GM19467 (cell line): ENCODE measurements at regions not wholly inside any gene's neighbourhood (a gene's known extent, or its start where the extent isn't known, plus 50 kb on each side); places are given as distances from the start of the nearest gene placed in this dataset.
"Not testable (repeated sequence)": the region's sequence is repeated elsewhere in the genome, so short reads cannot be mapped to it uniquely, and the experiment has no call there.

Experiments used
- ATAC-seq: cut with Tn5 transposase; IDR thresholded peaks from one replicate; pipeline ENCODE4 v1.9.1; 2021; ENCODE audit warnings: mild to moderate bottlenecking, moderate library complexity; ENCODE audit not compliant: unreplicated experiment

DNA sequence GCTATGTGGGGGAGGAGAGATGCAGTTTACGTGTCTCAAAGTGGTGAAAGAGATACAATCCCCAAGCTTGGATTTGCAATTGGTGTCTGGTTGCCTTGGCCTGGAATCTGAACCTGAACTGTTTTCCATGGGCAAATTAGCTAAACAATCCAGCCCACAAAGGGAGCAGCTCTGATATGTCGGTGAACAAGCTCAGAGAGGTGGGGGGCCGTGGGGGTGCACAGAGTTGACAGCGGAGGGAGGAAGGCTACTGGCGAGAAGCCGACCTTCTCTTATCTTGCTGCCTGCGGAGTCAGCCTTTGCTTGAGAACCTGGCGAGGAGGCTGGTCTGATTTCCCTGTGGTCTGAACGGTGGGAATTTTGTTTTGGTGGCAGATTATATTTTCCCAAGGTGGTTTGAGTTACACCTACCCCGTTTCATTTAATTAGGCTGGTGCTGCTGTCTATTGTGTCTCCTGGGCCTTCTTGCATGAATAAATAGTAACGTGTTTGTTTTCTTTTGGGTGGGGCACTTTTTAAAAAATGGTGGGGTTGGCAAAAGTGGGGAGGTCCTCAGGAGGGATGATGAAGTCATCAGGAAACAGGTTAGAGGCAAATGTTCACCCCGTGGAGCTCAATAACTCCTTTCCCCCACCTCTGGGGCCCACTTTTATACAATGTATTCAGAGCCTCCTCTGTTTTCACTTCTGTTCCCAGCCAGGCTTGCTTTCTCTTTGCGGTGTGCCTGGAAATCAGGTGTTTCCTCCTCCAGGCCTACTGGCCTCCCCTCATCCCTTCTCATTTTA lies 80.9 kb upstream of the IGFBP5 start:
- ATAC-seq: no peak

- no peak for ATAC-seq
These were observed 79.7 kb upstream of the IGFBP5 start for GRCh38 chr2:216775043-216775453.

- ATAC-seq: no peak
These were observed 79.3 kb upstream of the IGFBP5 start for GRCh38 chr2:216774620-216775019.

DNA sequence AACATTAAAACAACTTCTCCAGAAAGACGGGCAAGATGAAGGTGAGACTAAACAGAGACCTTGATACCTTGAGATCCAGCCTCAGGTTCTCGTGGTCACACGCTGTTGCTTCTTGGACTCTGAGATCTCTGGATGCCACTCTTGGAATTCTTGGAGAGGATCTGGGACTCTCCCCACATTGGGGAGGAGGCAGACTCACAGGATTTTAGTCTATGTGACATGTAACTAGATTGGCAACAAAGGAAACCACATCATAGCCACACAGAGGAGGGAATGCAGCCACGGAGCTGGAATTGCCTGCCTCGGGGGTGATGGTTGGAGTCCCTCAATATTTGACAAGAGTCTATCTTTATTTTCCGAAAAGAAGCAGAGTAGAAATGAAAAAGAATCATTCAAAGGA lies 78.8 kb upstream of the IGFBP5 start:
- no peak for ATAC-seq

- ATAC-seq: no peak
These were observed 77.7 kb upstream of the IGFBP5 start for GRCh38 chr2:216773072-216773471.

DNA sequence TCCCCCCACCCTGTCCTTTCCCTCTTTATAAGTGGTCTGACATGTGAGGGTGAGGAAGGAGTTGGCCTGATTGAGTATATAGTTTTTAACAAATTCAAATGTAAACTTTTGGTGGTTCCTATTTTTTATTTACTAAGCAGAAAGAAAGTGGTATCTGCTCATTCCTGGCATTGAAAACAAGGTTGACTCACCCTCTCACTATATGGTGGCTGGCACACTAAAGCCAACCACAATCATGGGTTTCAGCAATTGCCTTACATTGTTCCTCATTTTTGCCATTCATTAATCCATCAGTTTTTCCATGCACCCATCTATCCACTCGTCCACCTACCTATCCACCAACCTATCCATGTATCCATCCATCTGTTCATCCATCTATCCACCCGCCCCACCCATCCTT lies 75.4 kb upstream of the IGFBP5 start:
- ATAC-seq: no peak

GRCh38 chr2:216770050-216770449 lies 74.7 kb upstream of the IGFBP5 start:
- no peak for ATAC-seq

GRCh38 chr2:216769626-216770025 lies 74.3 kb upstream of the IGFBP5 start:
- no peak for ATAC-seq

GRCh38 chr2:216768908-216769411 lies 73.6 kb upstream of the IGFBP5 start:
- no peak for ATAC-seq

GRCh38 chr2:216765761-216766262 lies 70.5 kb upstream of the IGFBP5 start:
- ATAC-seq: no peak

DNA sequence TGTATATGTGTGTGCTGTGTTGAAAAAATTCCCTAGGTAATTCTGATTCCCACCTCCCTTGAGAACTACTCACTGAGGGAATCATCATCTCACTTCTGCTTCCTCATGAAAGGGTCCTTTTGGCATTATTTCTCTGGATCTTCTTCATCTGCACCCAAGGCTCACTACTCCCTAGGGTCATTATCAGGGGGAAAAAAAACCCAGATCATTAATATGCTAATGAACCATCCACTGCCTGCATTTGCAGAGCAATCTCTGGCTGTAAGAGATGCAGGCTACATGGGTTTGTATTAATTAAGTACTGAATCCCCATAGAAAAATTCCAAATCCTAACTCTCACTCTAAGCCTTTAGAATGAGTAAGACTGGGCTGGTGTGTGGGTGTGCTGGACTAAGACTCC lies 68.0 kb upstream of the IGFBP5 start:
- ATAC-seq: no peak

GRCh38 chr2:216761809-216762208 lies 66.5 kb upstream of the IGFBP5 start:
- ATAC-seq: no peak

DNA sequence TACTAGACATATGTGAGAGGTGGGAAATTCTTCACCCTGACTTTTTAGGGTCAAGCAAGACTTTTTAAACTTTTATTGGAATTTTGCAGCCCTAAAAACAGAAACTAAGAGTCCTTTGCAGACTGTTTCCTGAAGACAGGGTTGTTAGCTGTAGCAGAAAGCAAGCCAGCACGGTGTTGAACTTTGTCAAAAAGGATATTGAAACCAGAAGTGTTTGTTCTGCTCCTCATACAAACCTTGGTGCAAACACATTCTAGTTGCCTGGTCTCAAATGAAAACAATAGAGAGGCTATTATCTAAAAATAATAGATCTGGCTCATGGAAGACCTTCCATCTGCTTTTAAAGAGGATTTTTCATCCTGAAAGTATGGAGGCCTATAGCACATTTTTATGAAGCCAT lies 65.8 kb upstream of the IGFBP5 start:
- ATAC-seq: no peak

DNA sequence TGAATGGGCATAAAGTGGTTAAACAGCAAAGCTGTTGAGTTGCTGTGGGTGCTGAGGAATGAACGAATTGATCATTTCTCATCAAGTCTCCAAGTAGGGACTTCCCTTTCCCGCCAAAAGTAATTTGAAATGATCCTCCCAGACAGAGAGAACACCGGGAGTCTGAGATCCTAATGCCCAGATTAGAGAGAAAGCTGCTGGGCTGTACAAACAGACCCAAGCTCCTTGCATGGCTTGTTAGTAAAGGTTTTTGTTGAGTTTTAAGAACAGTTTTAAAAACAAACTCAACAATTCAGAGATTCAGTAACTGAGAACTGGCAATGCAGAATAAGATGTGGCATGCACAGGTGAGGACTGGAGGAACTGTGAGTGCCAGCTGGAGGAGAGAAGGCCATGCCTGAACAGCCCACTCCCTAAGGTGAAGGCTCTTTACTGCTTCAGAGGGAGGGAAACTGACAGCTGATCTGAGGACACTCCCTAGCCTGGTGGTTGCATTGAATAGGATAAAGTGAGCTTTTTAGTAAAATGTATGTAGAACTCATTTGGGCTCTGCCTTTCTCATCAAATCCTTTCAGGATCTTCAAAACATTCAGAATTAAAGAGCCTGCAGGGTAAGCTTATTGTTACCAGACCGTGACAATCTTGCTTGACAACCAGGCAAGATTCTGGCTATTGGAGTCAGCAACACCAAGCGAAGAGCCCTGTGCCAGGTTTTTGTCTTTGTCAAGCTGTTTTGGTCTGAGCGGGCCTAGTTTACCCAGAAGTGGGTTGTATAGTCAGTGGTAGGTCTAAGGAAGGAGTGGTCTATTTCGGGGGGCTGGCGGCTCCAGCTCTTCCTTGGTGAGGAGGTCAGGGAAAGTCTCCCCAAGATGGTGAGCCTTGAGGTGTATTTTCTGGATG lies 63.2 kb upstream of the IGFBP5 start:
- ATAC-seq: no peak

GRCh38 chr2:216757532-216757931 lies 62.2 kb upstream of the IGFBP5 start:
- no peak for ATAC-seq

- no peak for ATAC-seq
These were observed 61.1 kb upstream of the IGFBP5 start for GRCh38 chr2:216756435-216756834.

DNA sequence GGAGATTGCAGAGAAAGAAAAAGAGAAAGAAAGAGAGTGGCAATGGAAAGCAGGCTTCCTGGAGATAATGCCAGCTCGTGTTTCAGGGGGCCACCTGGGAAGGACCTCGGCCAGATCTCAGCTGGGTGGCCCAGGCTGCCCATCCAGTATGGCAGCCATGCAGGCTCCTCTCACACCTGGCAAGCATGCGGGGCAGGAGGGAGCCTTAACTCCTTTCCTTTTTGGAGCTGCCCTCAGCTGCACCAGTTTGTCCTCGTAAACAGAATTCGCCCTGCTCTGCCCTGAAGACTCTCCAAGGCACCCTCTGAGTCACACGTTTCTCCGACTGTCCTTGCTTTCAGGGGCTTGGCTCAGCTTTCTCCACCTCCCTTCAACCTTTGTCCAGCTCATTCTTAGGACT lies 59.5 kb upstream of the IGFBP5 start:
- no peak for ATAC-seq

- no peak for ATAC-seq
These were observed 59.0 kb upstream of the IGFBP5 start for GRCh38 chr2:216754336-216754735.

GRCh38 chr2:216752855-216753505 lies 57.6 kb upstream of the IGFBP5 start:
- no peak for ATAC-seq

DNA sequence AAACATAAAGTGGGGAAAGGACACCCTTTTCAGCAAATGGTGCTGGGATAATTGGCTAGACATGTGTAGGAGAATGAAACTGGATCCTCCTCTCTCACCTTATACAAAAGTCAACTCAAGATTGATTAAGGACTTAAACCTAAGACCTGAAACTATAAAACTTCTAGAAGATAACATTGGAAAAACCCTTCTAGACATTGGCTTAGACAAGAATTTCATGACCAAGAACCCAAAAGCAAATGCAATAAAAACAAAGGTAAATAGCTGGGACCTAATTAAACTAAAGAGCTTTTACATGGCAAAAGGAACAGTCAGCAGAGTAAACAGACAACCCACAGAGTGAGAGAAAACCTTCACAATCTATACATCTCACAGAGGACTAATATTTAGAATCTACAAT lies 55.4 kb upstream of the IGFBP5 start:
- ATAC-seq: not testable (repeated sequence)

DNA sequence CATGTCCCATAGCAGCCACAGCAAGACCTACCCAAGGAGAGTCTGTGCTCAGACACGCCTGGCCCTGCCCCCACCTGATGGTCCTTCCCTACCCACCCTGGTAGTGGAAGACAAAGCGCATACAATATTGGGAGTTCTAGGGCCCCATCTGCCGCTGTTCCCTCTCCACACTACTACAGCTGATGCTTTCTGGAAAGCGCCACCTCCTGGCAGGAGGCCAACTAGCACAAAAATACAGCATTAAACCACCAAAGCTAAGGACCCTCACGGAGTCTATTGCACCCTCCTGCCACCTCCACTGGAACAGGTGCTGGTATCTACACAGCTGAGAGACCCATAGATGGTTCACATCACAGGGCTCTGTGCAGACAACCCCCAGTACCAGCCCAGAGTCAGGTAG lies 50.9 kb upstream of the IGFBP5 start:
- ATAC-seq: not testable (repeated sequence)
